GM10248 (cell line): ENCODE measurements at regions not wholly inside any gene's neighbourhood (a gene's known extent, or its start where the extent isn't known, plus 50 kb on each side); places are given as distances from the start of the nearest gene placed in this dataset.

Source experiments
- CTCF ChIA-PET: fragments of 300-600 bp; sonication (Branson Sonifier 250); formaldehyde crosslinking; extraction: SDS; loops from one replicate; lab custom pipeline; 2021; ENCODE audit warnings: antibody characterized with exemption; lab: Yijun Ruan, JAX
- POLR2A ChIA-PET: fragments of 350-650 bp; sonication (Branson Sonifier 250); formaldehyde crosslinking; extraction: SDS; loops from one replicate; lab custom pipeline; 2020; ENCODE audit warnings: antibody characterized with exemption; lab: Yijun Ruan, JAX
- DNase-seq: peaks from one replicate; pipeline ENCODE4 v3.0.0; 2012; ENCODE audit errors: extremely low spot score
- TF ChIP-seq, protein P1 (sequence below): IDR thresholded peaks from 2 replicates; pipeline ENCODE4 v1.5.1; 2012; ENCODE audit warnings: mild to moderate bottlenecking, low read depth; ENCODE audit errors: extremely low read depth, missing control alignments, control extremely low read depth

DNA sequence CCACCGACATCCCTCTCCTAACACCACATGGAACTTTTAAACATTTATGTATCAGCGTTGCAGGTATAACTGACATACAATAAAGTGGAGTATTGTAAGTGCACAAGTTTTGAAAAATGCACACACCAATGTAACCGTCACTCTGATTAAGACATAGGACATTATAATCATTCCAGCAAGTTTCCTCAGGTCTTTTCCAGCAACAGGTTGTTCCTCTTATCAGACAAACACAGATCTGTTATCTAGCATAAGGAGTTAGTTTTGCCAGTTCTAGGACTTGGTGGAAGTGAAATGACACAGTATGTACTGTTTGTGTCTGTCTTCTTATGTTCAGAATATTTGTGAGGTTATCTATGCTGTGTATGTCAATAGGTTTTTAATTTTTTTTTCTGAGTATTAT is 69.5 kb upstream of the TRPC7 start:
- ChIA-PET POLR2A (no interaction called here), CTCF (no interaction called here)
- no peak for DNase-seq
- TF ChIP-seq, protein P1, sequence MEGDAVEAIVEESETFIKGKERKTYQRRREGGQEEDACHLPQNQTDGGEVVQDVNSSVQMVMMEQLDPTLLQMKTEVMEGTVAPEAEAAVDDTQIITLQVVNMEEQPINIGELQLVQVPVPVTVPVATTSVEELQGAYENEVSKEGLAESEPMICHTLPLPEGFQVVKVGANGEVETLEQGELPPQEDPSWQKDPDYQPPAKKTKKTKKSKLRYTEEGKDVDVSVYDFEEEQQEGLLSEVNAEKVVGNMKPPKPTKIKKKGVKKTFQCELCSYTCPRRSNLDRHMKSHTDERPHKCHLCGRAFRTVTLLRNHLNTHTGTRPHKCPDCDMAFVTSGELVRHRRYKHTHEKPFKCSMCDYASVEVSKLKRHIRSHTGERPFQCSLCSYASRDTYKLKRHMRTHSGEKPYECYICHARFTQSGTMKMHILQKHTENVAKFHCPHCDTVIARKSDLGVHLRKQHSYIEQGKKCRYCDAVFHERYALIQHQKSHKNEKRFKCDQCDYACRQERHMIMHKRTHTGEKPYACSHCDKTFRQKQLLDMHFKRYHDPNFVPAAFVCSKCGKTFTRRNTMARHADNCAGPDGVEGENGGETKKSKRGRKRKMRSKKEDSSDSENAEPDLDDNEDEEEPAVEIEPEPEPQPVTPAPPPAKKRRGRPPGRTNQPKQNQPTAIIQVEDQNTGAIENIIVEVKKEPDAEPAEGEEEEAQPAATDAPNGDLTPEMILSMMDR: no peak

DNA sequence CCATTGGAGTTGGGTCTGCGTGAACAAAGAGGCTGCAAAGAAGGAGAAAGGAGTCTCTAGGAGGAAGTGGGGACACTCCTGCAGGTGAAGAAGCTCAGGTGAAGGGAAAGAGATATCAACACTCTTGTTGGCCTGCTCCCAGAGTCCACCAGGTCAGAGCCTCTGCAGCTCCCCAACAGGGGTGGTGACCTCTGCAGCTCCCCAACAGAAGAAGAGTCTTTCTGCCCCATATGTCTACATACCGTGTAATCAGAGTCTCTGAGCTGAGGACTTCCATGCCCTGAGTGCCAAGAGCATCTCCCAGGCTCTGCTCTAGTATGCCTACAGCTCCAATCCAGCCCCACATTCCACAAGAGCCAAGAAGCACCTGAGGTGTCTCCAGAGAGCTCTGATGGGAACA is 67.4 kb upstream of the TRPC7 start:
- no peak for DNase-seq
- POLR2A ChIA-PET: no interaction called here
- CTCF ChIA-PET: interaction anchor here (0.6 to 1.8 kb wide), 3 partner anchors 10 to 183 kb away, joined by 3 to 6 read pairs (median 4); no protein-coding TSS in a partner anchor
- TF ChIP-seq, protein P1: no peak

DNA sequence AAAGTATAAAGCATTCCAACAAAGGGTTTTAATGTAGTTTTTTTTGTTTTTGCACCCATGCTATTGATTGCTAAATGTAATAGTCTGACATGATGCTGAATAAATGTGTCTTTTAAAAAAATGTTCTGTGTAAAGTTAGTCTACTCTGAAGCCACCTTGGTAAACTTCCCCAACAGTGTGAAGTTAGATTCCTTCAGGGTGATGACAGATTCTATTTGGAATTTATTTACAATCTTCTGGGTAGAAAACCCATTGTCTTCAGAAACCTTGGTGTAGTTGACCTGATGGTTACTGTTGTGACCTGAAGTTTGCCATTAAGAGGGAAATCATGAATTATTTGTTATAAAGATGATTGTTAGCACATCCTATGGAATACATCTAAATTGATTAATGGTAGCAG is 64.7 kb upstream of the TRPC7 start:
- POLR2A ChIA-PET: no interaction called here
- CTCF ChIA-PET: no interaction called here
- no peak for DNase-seq
- TF ChIP-seq, protein P1: no peak

DNA sequence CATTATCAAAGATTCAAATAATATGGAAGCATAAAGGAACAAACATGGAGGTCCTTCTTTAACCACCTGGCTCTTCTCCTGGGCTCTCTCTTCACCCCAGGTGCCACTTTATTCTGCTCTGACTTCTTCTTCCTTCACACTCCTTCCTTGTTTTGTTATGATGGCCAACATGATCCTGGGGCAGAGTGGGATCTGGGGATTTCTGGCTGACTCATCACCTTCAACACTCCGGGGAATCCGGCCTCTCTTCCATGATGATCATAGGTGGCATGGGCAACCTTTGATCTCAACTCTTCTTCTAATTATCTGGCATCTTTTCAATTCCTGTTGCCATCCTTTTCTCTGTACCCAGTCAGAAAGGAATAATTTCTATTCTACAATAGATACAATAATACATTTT is 62.1 kb upstream of the TRPC7 start:
- CTCF ChIA-PET: no interaction called here
- TF ChIP-seq, protein P1: no peak
- DNase-seq: no peak
- POLR2A ChIA-PET: no interaction called here

DNA sequence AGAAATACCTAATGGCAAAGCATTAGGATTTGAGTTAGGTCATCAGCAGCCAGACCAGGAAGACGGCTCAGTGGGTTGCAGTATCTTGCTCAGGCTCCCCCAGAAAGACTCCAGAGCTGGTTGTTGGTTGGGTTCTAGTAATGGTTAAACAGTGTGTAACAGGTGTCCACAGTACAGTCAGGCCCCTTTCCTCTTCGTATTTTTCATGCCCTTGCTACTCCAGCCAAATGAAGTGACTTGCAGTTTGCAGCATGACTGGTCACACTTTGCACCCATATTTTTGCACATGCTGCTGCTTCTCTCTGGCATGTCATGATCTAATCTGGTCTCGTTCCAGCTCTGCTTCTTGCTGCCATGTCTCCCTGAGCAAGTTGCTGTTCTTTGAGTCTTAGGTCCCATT is 60.6 kb upstream of the TRPC7 start:
- ChIA-PET CTCF (interaction anchor here (0.8 to 1.7 kb wide), 5 partner anchors 14 to 185 kb away, joined by 3 to 18 read pairs (median 4); no protein-coding TSS in a partner anchor), POLR2A (no interaction called here)
- TF ChIP-seq, protein P1: no peak
- no peak for DNase-seq

DNA sequence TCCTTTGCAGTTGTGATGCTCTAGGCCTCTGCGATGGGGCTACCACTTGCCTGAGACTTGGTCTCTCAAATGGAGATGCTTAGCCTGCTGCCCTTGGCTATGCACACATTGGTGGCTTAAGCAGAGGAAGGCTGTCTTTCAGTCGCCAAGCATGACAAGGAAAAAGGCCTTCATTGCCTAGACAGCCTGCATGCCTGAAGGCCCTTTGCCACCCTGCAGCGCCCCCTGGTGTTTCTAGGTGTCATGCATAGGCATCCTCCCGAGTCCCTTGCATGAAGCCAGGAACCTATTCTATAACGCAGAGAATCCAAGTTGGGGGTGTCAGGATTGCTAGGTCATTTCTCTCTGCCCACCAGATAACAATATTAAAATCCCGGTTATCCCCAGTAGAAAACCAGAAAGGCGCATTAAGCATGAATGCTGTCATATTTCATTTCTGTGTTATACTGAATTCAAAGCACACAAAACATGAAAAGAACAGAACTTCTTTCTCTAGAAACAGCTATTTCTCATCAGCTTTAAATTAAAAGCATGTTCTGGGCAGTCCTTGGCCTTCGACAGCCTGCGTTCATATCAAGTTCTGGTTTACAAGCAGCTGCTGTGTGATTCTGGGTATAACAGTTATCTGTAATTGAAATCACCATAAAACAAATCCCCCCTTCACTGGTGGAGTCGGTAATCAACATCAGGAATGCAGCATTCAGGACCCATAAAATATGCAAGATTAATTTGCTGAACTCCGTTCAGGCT is 59.7 kb upstream of the TRPC7 start:
- TF ChIP-seq, protein P1: peak; percentile 76
- POLR2A ChIA-PET: no interaction called here
- DNase-seq: peak; percentile 71
- CTCF ChIA-PET: interaction anchor here (0.8 to 1.7 kb wide), 5 partner anchors 13 to 184 kb away, joined by 3 to 18 read pairs (median 4); no protein-coding TSS in a partner anchor
